Esophagus mucosa (tissue), 1 donor: ENCODE measurements at regions not wholly inside any gene's neighbourhood (a gene's known extent, or its start where the extent isn't known, plus 50 kb on each side); places are given as distances from the start of the nearest gene placed in this dataset.
"Not testable (repeated sequence)": the region's sequence is repeated elsewhere in the genome, so short reads cannot be mapped to it uniquely, and the experiment has no call there.

ENCODE experiments used
- ATAC-seq: fragments of 200-7000 bp; cut with Tn5 transposase; one replicate; pipeline ENCODE4 v1.9.1; 2020
- donor health status: DM: yes; HTN: yes; CAD: no.

GRCh38 chr17:20771104-20771503 is 191.6 kb downstream of the CDRT15L2 start:
- ATAC-seq: no peak

- ATAC-seq: no peak
Measured at GRCh38 chr17:20774472-20775135, 195.1 kb downstream of the CDRT15L2 start.

GRCh38 chr17:20775331-20775730 is 195.8 kb downstream of the CDRT15L2 start:
- no peak for ATAC-seq

- no peak for ATAC-seq
Measured at GRCh38 chr17:20779521-20779920, 200.0 kb downstream of the CDRT15L2 start.

GRCh38 chr17:20781260-20781659 is 201.7 kb downstream of the CDRT15L2 start:
- no peak for ATAC-seq

GRCh38 chr17:20781869-20782268 is 202.3 kb downstream of the CDRT15L2 start:
- ATAC-seq: not testable (repeated sequence)

- no peak for ATAC-seq
Measured at GRCh38 chr17:20783091-20783490, 203.6 kb downstream of the CDRT15L2 start.

- ATAC-seq: peak; percentile 48
Measured at GRCh38 chr17:20784100-20784665, 204.7 kb downstream of the CDRT15L2 start.

GRCh38 chr17:20787281-20787680 is 207.8 kb downstream of the CDRT15L2 start:
- no peak for ATAC-seq

GRCh38 chr17:20791626-20792025 is 212.1 kb downstream of the CDRT15L2 start:
- no peak for ATAC-seq

GRCh38 chr17:20794532-20794931 is 215.0 kb downstream of the CDRT15L2 start:
- not testable (repeated sequence) for ATAC-seq

GRCh38 chr17:20797292-20797691 is 217.8 kb downstream of the CDRT15L2 start:
- ATAC-seq: no peak

- no peak for ATAC-seq
Measured at GRCh38 chr17:20800146-20800545, 220.6 kb downstream of the CDRT15L2 start.

GRCh38 chr17:20805751-20806150 is 226.2 kb downstream of the CDRT15L2 start:
- no peak for ATAC-seq

GRCh38 chr17:20807566-20807965 is 228.0 kb downstream of the CDRT15L2 start:
- not testable (repeated sequence) for ATAC-seq

- ATAC-seq: not testable (repeated sequence)
Measured at GRCh38 chr17:20815410-20815809, 227.4 kb downstream of the USP22 start.

- ATAC-seq: no peak
Measured at GRCh38 chr17:20823905-20824304, 218.9 kb downstream of the USP22 start.

GRCh38 chr17:20825539-20825938 is 217.3 kb downstream of the USP22 start:
- ATAC-seq: no peak

GRCh38 chr17:20840453-20840852 is 202.4 kb downstream of the USP22 start:
- ATAC-seq: not testable (repeated sequence)

GRCh38 chr17:20840987-20841865 is 201.6 kb downstream of the USP22 start:
- ATAC-seq: not testable (repeated sequence)

- not testable (repeated sequence) for ATAC-seq
Measured at GRCh38 chr17:20842012-20842411, 200.8 kb downstream of the USP22 start.

- not testable (repeated sequence) for ATAC-seq
Measured at GRCh38 chr17:20843261-20843660, 199.6 kb downstream of the USP22 start.

GRCh38 chr17:20843799-20844553 is 198.8 kb downstream of the USP22 start:
- peak; percentile 67 for ATAC-seq
